HG03439 (cell line): ENCODE measurements at regions not wholly inside any gene's neighbourhood (a gene's known extent, or its start where the extent isn't known, plus 50 kb on each side); places are given as distances from the start of the nearest gene placed in this dataset.
"Not testable (repeated sequence)": the region's sequence is repeated elsewhere in the genome, so short reads cannot be mapped to it uniquely, and the experiment has no call there.

Experiments used
- ATAC-seq: cut with Tn5 transposase; IDR thresholded peaks from one replicate; pipeline ENCODE4 v1.9.1; 2021; ENCODE audit warnings: mild to moderate bottlenecking, moderate library complexity; ENCODE audit not compliant: unreplicated experiment

DNA sequence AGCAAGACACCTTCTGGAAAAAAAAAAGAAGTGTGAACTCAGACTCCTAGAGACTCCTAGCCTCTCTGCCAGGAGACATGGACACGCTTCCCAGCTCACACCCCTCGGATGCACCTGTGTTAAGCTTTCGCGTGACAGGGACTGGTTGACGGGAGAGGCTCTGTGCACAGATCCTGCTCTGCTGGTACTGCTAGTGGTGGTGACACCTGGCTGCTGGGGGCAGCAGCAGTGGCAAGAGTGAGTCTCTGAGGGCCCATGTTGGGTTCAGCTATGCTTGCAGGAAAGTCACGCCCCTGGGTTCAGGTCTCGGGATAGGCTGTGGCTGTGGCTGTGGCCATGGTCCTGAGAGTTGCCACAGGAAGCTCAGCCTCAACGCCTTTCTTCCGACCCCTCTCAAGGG, 81.1 kb downstream of the XRCC2 start:
- ATAC-seq: no peak

- ATAC-seq: no peak
These were observed 84.0 kb downstream of the XRCC2 start for GRCh38 chr7:152591976-152592375.

DNA sequence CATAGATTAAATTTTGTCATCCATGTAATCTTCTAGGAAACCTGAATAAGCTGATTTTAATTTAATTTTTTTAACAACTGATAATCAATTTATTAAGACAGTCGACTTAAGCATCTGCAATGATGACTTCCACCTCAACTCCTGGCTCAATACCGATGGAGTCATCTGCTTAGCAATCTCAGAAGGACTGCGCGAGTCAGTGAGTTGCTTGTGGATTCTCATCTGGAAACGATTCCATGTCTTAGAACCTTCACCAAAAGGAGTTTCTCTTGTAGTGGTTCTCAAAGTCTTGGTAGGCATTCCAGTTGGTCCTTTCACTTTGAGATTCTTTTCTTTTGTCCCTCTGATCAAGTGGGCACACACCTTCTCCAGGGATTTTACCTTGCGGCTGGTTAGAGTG, 85.5 kb downstream of the XRCC2 start:
- no peak for ATAC-seq

DNA sequence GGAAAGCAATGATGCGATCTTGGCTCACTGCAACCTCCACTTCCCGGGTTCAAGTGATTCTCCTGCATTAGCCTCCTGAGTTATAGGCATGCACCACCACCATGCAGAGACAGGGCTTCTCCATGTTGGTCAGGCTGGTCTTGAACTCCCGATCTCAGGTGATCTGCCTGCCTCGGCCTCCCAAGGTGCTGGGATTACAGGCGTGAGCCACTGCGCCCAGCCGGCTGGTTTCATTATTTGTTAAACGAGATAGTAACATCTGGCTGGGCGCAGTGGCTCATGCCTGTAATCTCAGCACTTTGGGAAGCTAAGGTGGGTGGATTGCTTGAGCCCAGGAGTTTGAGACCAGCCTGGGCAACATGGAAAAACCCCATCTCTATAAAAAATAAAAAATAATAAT, 86.1 kb downstream of the XRCC2 start:
- not testable (repeated sequence) for ATAC-seq

GRCh38 chr7:152588350-152588749, 87.6 kb downstream of the XRCC2 start:
- ATAC-seq: no peak

- no peak for ATAC-seq
These were observed 88.6 kb downstream of the XRCC2 start for GRCh38 chr7:152587366-152587765.

DNA sequence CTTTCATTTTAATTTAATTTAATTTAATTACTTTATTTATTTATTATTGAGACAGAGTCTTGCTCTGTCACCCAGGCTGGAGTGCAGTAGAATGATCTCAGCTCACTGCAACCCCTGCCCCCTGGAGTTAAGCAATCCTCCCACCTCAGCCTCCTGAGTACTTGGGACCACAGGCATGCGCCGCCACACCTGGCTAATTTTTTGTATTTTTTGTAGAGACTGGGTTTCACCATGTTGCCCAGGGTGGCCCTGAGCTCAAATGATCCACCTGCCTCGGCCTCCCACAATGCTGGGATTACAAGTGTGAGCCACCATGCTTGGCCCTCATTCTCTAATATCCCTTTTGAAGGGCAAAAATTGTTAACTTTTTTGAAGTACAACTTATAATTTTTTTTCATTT, 92.9 kb downstream of the XRCC2 start:
- no peak for ATAC-seq

- no peak for ATAC-seq
These were observed 96.9 kb downstream of the XRCC2 start for GRCh38 chr7:152579070-152579469.

DNA sequence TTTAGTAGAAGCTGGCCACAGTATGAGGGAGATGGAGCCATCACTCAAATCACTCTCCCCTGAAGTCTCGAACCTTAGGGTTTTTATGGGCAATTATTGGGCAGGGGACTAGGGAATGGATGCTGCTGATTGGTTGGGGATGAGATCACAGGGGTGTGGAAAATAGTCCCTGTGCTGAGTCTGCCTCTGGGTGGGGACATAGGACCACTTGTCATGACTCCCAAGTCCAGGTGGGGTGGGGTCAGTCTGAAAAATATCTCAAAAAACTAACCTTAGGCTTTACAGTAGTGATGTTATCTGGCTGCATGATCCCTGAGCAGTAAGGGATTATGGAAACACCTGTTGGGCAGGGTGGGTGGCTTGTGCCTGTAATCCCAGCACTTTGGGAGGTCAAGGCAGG, 98.6 kb downstream of the XRCC2 start:
- ATAC-seq: no peak

GRCh38 chr7:152574892-152575548, 100.9 kb downstream of the XRCC2 start:
- peak; percentile 79 for ATAC-seq

DNA sequence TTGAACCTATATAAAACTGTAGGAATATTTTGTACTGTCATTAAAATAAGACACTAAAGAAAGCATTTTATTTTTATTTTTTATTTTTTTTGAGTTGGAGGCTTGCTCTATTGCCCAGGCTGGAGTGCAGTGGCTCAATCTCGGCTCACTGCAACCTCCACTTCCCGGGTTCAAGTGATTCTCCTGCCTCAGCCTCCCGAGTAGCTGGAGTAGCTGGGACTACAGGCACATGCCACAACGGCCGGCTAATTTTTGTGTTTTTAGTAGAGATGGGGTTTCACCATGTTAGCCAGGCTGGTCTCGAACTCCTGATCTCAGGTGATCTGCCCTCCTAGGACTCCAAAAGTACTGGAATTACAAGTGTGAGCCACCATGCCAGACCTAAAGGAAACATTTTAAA, 102.8 kb downstream of the XRCC2 start:
- not testable (repeated sequence) for ATAC-seq

- no peak for ATAC-seq
These were observed 103.8 kb downstream of the XRCC2 start for GRCh38 chr7:152572101-152572500.

GRCh38 chr7:152571068-152571467, 104.9 kb downstream of the XRCC2 start:
- no peak for ATAC-seq

DNA sequence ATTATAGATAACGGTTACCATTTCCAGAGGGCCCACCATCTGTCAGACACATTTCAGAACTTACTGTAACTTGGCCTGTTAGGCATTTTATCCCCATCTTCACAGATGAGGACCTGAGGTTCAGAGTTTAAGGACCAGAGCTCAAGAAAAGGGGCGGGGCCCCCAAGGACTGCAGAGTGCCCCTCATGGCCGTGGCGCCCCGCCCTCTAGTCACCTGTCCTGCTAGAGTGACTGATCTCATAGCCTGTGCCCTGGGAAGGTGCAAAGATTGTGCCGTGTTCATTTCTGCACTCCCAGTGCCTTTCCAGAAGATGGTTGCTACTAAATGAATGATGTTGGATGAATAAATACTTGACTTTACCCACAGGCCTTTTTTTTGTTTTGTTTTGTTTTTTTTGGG, 107.0 kb downstream of the XRCC2 start:
- ATAC-seq: no peak

- ATAC-seq: no peak
These were observed 110.2 kb downstream of the XRCC2 start for GRCh38 chr7:152565731-152566130.

- no peak for ATAC-seq
These were observed 111.2 kb downstream of the XRCC2 start for GRCh38 chr7:152564656-152565250.

DNA sequence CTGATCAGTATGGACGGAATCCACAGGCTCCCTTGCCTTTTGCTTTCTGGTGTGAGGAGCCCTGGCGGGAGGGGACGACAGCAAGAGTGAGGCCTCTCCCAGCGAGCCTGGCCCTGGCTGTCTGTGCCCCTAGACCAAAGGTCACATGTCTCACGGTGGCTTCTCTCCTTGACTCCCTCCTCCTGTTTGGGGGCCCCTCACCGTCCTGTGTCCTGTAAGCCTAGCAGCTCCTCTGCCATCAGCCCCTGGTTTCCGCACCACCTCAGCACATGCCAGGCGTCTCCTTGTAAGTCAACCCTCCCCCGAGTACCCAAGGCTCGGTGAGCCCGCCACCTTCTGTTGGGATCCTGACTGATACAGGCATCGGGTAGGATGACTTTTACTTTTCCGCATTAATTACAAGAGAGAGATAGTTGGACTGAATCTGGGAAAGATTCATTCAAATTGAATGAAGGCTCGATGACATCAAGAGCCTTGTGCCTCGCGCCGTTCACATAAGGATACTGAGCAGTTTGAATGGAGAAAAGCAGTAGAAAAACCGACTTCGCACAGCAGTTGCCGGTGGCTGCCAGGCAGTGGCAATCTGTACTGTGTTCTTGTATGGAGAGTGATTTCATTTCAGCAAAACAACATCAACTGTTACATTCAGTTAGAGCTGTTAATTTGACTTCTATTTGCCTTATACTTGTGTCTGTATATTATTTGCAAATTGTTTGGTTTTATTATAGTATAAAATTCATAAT, 119.8 kb downstream of the XRCC2 start:
- ATAC-seq: no peak

GRCh38 chr7:152553671-152554317, 118.0 kb upstream of the KMT2C start:
- ATAC-seq: no peak

- no peak for ATAC-seq
These were observed 115.7 kb upstream of the KMT2C start for GRCh38 chr7:152551304-152552036.

GRCh38 chr7:152544971-152545619, 109.3 kb upstream of the KMT2C start:
- ATAC-seq: no peak
